ENCODE measurements at regions not wholly inside any gene's neighbourhood (a gene's known extent, or its start where the extent isn't known, plus 50 kb on each side); places are given as distances from the start of the nearest gene placed in this dataset.

- TF ChIP-seq POLR2AphosphoS5 (IDR thresholded peaks at IDR 0.05; ENCODE audit: low read depth, low read length) (no peak), TAF1 (IDR thresholded peaks at IDR 0.05; ENCODE audit: borderline replicate concordance, insufficient read depth, low read length) (no peak)
Observed at GRCh38 chr17:73713136-73713535, 68.9 kb upstream of the SDK2 start.

Data from PFSK-1 (cell line).